HEK293 (cell line): ENCODE measurements at regions not wholly inside any gene's neighbourhood (a gene's known extent, or its start where the extent isn't known, plus 50 kb on each side); places are given as distances from the start of the nearest gene placed in this dataset.

ENCODE experiments used
- CTCF ChIA-PET: fragments of 350-600 bp; formaldehyde crosslinking; extraction: SDS; loops from one replicate; lab custom pipeline; 2021; ENCODE audit warnings: antibody characterized with exemption; lab: Yijun Ruan, JAX
- POLR2A ChIA-PET: fragments of 300-600 bp; formaldehyde crosslinking; extraction: SDS; loops from one replicate; lab custom pipeline; 2020; ENCODE audit warnings: antibody characterized with exemption, inconsistent platforms; lab: Yijun Ruan, JAX
- H3K27ac ChIP-seq: fragments of 200-500 bp; sonication (Bioruptor generic); 2 replicates; pipeline ENCODE4 v1.5.1; 2014; ENCODE audit warnings: low read depth, low read length, control low read depth, inconsistent platforms; ENCODE audit errors: extremely low read depth
- H3K36me3 ChIP-seq, 2 experiments: fragments of 200-500 bp in 1 of 2; sonication (Bioruptor generic) in 1 of 2; 1 replicate in 1 of 2; 2 replicates in 1 of 2; pipeline ENCODE4 v1.5.1; 2014 to 2017; ENCODE audit warnings: inconsistent platforms in 2 of 2, low read length in 2 of 2; ENCODE audit not compliant: control insufficient read depth in 2 of 2, insufficient read depth in 1 of 2
- H3K4me1 ChIP-seq: fragments of 200-500 bp; sonication (Bioruptor generic); 2 replicates; pipeline ENCODE4 v1.5.1; 2014; ENCODE audit warnings: mild to moderate bottlenecking, low read length, inconsistent platforms; ENCODE audit not compliant: control insufficient read depth, insufficient read depth
- H3K4me3 ChIP-seq: 2 replicates; pipeline ENCODE4 v1.5.1; 2011; ENCODE audit warnings: low read depth, mild to moderate bottlenecking, control low read depth, low read length, moderate library complexity
- H3K9me3 ChIP-seq: fragments of 200-500 bp; sonication (Bioruptor generic); 2 replicates; pipeline ENCODE4 v1.5.1; 2014; ENCODE audit warnings: low read depth, low read length, inconsistent platforms; ENCODE audit not compliant: control insufficient read depth, insufficient read depth
- EGR2 ChIP-seq: fragments of 450-650 bp; formaldehyde crosslinking; IDR thresholded peaks from 2 replicates; pipeline ENCODE4 v1.5.1; 2016; ENCODE audit warnings: low read depth, missing biosample characterization, missing genetic modification characterization
- GLIS1 ChIP-seq: fragments of 450-650 bp; formaldehyde crosslinking; IDR thresholded peaks from 2 replicates; pipeline ENCODE4 v1.5.1; 2016; ENCODE audit warnings: missing biosample characterization, missing genetic modification characterization
- HOXC10 ChIP-seq: sonication (generic); formaldehyde crosslinking; IDR thresholded peaks from 2 replicates; pipeline ENCODE4 v1.8.1; 2023; ENCODE audit warnings: mild to moderate bottlenecking, missing genetic modification reagents
- REPIN1 ChIP-seq: fragments of 450-650 bp; formaldehyde crosslinking; IDR thresholded peaks from 2 replicates; pipeline ENCODE4 v1.5.1; 2017; ENCODE audit warnings: missing biosample characterization, missing genetic modification characterization, low read depth
- ZNF223 ChIP-seq: fragments of 450-650 bp; formaldehyde crosslinking; IDR thresholded peaks from 2 replicates; pipeline ENCODE4 v1.5.1; 2016; ENCODE audit warnings: missing biosample characterization, missing genetic modification characterization
- ZNF24 ChIP-seq: fragments of 450-650 bp; formaldehyde crosslinking; IDR thresholded peaks from 2 replicates; pipeline ENCODE4 v1.5.1; 2016; ENCODE audit warnings: missing biosample characterization, missing genetic modification characterization
- ZNF248 ChIP-seq: fragments of 450-650 bp; formaldehyde crosslinking; IDR thresholded peaks from 2 replicates; pipeline ENCODE4 v1.5.1; 2017; ENCODE audit warnings: missing biosample characterization, missing genetic modification characterization
- ZNF311 ChIP-seq: fragments of 450-650 bp; formaldehyde crosslinking; IDR thresholded peaks from 2 replicates; pipeline ENCODE4 v1.5.1; 2017; ENCODE audit warnings: missing biosample characterization, missing genetic modification characterization, borderline replicate concordance
- ZNF324 ChIP-seq: fragments of 450-650 bp; formaldehyde crosslinking; IDR thresholded peaks from 2 replicates; pipeline ENCODE4 v1.5.1; 2016; ENCODE audit warnings: missing biosample characterization, missing genetic modification characterization
- ZNF433 ChIP-seq: fragments of 450-650 bp; formaldehyde crosslinking; IDR thresholded peaks from 2 replicates; pipeline ENCODE4 v1.5.1; 2016; ENCODE audit warnings: missing biosample characterization, missing genetic modification characterization, low read depth
- ZNF530 ChIP-seq: fragments of 450-650 bp; formaldehyde crosslinking; IDR thresholded peaks from 2 replicates; pipeline ENCODE4 v1.5.1; 2016; ENCODE audit warnings: low read depth, missing biosample characterization, missing genetic modification characterization
- ZNF596 ChIP-seq: fragments of 450-650 bp; IDR thresholded peaks from 2 replicates; pipeline ENCODE4 v1.5.0; 2018; ENCODE audit warnings: missing biosample characterization, mild to moderate bottlenecking, missing genetic modification characterization, moderate library complexity
- ZNF658 ChIP-seq: fragments of 450-650 bp; formaldehyde crosslinking; IDR thresholded peaks from 2 replicates; pipeline ENCODE4; 2016; ENCODE audit warnings: missing biosample characterization, missing genetic modification characterization
- ZNF707 ChIP-seq: fragments of 450-650 bp; formaldehyde crosslinking; IDR thresholded peaks from 2 replicates; pipeline ENCODE4 v1.5.1; 2016; ENCODE audit warnings: missing biosample characterization, missing genetic modification characterization
- ZNF768 ChIP-seq: fragments of 450-650 bp; formaldehyde crosslinking; IDR thresholded peaks from 2 replicates; pipeline ENCODE4 v1.5.1; 2018; ENCODE audit warnings: missing biosample characterization, mild to moderate bottlenecking, missing genetic modification characterization
- ZSCAN30 ChIP-seq: fragments of 450-650 bp; IDR thresholded peaks from 2 replicates; pipeline ENCODE4 v1.5.1; 2018; ENCODE audit warnings: missing biosample characterization, mild to moderate bottlenecking, missing genetic modification characterization, moderate library complexity
- TF ChIP-seq, protein P1 (sequence below): fragments of 450-650 bp; formaldehyde crosslinking; IDR thresholded peaks from 2 replicates; pipeline ENCODE4 v1.5.1; 2017; ENCODE audit warnings: missing biosample characterization, mild to moderate bottlenecking, missing genetic modification characterization, moderate library complexity
- TF ChIP-seq, protein P2 (sequence below): fragments of 450-650 bp; formaldehyde crosslinking; IDR thresholded peaks from 2 replicates; pipeline ENCODE4 v1.5.1; 2016; ENCODE audit warnings: missing biosample characterization, missing genetic modification characterization
- TF ChIP-seq, protein P3 (sequence below): sonication (generic); formaldehyde crosslinking; IDR thresholded peaks from 2 replicates; pipeline ENCODE4 v1.8.1; 2022; ENCODE audit warnings: mild to moderate bottlenecking, moderate library complexity, missing genetic modification reagents
- TF ChIP-seq, protein P4 (sequence below): fragments of 450-650 bp; formaldehyde crosslinking; IDR thresholded peaks from 2 replicates; pipeline ENCODE4 v1.5.1; 2017; ENCODE audit warnings: missing biosample characterization, missing genetic modification characterization

DNA sequence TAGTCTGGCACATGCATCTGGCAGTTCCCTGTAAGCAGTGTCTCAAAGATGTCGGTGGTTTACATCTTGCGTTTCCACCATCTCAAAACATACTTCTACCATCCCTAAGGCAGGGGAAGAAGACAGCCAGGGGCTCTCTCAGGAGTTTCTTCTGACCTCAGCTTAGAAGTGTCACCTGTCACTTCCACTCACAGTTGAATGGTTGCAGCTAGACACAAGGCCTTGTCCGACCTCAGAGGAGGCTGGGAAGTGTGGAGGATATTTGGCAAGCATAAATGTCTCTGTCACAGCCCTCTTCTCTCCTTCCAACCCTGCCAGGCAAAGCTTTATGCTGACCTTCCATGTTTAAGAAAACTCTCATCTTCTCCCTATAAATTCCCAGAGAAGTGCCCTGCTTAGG lies 193.3 kb downstream of the HERPUD2 start:
- CTCF ChIA-PET, result interaction anchor here (0.7 kb wide), 1 partner anchor 78 kb away, joined by 4 read pairs; no protein-coding TSS in a partner anchor
- no peak overlapping the region for H3K27ac ChIP-seq
- H3K4me1 ChIP-seq, result no peaks in the 10 kb centered on the region
- TF ChIP-seq ZNF248 (tag by site-specific recombination) (no peak), HOXC10 (CRISPR knock-in tag) (no peak), EGR2 (tag by site-specific recombination) (no peak), GLIS1 (tag by site-specific recombination) (no peak), ZNF596 (tag by site-specific recombination) (no peak), ZNF658 (no peak), ZNF24 (tag by site-specific recombination) (no peak)
- TF ChIP-seq, protein P1, sequence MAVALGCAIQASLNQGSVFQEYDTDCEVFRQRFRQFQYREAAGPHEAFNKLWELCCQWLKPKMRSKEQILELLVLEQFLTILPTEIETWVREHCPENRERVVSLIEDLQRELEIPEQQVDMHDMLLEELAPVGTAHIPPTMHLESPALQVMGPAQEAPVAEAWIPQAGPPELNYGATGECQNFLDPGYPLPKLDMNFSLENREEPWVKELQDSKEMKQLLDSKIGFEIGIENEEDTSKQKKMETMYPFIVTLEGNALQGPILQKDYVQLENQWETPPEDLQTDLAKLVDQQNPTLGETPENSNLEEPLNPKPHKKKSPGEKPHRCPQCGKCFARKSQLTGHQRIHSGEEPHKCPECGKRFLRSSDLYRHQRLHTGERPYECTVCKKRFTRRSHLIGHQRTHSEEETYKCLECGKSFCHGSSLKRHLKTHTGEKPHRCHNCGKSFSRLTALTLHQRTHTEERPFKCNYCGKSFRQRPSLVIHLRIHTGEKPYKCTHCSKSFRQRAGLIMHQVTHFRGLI (tag by site-specific recombination), result no peak
- no peaks in the 10 kb centered on the region for H3K36me3 ChIP-seq
- no peak overlapping the region for H3K4me3 ChIP-seq
- H3K9me3 ChIP-seq, result no peaks in the 10 kb centered on the region
- POLR2A ChIA-PET, result no interaction called here

DNA sequence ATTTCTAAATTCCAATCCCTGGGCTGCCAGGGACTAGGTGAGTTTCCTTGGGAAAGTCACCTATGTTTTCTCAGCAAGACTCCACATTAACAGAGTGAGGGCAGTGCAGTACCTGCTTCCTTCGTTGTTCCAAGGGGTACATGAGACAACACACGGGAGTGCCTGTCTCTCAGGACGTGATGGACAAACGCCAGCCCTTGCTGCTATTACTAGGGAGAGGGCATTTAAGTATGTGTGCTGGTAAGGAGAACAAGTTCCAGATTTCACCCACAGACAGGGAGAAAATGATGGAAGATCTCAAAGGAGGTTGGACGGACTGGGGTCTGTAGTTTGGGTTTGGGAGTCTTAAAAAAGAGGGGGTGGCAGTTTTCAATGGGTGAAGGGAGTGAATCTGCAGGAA lies 195.7 kb downstream of the HERPUD2 start:
- Histone ChIP-seq H3K4me3 (no peak overlapping the region), H3K9me3 (no peaks in the 10 kb centered on the region), H3K36me3 (no peaks in the 10 kb centered on the region), H3K4me1 (no peaks in the 10 kb centered on the region), H3K27ac (no peak overlapping the region)
- TF ChIP-seq ZNF223 (tag by site-specific recombination) (no peak), ZSCAN30 (tag by site-specific recombination) (no peak), ZNF707 (tag by site-specific recombination) (no peak), ZNF768 (tag by site-specific recombination) (no peak), ZNF311 (tag by site-specific recombination) (no peak)
- TF ChIP-seq, protein P2, sequence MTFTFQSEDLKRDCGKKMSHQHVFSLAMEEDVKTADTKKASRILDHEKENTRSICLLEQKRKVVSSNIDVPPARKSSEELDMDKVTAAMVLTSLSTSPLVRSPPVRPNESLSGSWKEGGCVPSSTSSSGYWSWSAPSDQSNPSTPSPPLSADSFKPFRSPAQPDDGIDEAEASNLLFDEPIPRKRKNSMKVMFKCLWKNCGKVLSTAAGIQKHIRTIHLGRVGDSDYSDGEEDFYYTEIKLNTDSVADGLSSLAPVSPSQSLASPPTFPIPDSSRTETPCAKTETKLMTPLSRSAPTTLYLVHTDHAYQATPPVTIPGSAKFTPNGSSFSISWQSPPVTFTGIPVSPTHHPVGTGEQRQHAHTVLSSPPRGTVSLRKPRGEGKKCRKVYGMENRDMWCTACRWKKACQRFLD (tag by site-specific recombination), result no peak
- CTCF ChIA-PET, result interaction anchor here (1.0 kb wide), 1 partner anchor 9 kb away, joined by 3 read pairs; no protein-coding TSS in a partner anchor
- POLR2A ChIA-PET, result no interaction called here

DNA sequence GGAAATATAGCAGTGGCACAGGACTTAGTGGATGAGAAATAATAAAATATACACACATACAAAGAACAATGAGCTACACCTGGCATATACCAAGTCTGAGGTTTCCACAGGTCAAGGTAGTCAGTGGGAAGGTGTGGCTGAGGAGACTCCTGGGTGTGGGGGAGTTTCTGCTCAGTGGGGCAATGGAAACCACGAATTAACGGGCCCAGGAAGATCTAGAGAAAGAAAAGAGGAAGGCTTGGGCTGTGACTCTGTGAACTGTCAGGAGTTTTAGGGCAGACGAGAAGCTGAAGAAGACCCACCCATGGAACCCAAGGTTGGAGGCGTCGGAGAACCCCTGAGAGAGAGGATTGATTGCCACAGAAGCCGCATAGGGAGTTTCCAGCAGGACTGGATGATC lies 196.5 kb downstream of the HERPUD2 start:
- TF ChIP-seq ZSCAN30 (tag by site-specific recombination) (no peak), ZNF311 (tag by site-specific recombination) (no peak), REPIN1 (tag by site-specific recombination) (no peak), ZNF324 (tag by site-specific recombination) (no peak), ZNF658 (no peak), ZNF433 (tag by site-specific recombination) (no peak), ZNF530 (no peak)
- TF ChIP-seq, protein P3, sequence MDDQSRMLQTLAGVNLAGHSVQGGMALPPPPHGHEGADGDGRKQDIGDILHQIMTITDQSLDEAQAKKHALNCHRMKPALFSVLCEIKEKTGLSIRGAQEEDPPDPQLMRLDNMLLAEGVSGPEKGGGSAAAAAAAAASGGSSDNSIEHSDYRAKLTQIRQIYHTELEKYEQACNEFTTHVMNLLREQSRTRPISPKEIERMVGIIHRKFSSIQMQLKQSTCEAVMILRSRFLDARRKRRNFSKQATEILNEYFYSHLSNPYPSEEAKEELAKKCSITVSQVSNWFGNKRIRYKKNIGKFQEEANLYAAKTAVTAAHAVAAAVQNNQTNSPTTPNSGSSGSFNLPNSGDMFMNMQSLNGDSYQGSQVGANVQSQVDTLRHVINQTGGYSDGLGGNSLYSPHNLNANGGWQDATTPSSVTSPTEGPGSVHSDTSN (CRISPR knock-in tag), result no peak
- TF ChIP-seq, protein P4, sequence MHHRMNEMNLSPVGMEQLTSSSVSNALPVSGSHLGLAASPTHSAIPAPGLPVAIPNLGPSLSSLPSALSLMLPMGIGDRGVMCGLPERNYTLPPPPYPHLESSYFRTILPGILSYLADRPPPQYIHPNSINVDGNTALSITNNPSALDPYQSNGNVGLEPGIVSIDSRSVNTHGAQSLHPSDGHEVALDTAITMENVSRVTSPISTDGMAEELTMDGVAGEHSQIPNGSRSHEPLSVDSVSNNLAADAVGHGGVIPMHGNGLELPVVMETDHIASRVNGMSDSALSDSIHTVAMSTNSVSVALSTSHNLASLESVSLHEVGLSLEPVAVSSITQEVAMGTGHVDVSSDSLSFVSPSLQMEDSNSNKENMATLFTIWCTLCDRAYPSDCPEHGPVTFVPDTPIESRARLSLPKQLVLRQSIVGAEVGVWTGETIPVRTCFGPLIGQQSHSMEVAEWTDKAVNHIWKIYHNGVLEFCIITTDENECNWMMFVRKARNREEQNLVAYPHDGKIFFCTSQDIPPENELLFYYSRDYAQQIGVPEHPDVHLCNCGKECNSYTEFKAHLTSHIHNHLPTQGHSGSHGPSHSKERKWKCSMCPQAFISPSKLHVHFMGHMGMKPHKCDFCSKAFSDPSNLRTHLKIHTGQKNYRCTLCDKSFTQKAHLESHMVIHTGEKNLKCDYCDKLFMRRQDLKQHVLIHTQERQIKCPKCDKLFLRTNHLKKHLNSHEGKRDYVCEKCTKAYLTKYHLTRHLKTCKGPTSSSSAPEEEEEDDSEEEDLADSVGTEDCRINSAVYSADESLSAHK (tag by site-specific recombination), result no peak
- ChIA-PET POLR2A (no interaction called here), CTCF (no interaction called here)
- Histone ChIP-seq H3K4me3 (no peak overlapping the region), H3K27ac (no peak overlapping the region), H3K36me3 (no peaks in the 10 kb centered on the region), H3K4me1 (no peaks in the 10 kb centered on the region), H3K9me3 (no peaks in the 10 kb centered on the region)
